Muscle of leg (tissue), 3 donors: ENCODE measurements at regions not wholly inside any gene's neighbourhood (a gene's known extent, or its start where the extent isn't known, plus 50 kb on each side); places are given as distances from the start of the nearest gene placed in this dataset.
"Not testable (repeated sequence)": the region's sequence is repeated elsewhere in the genome, so short reads cannot be mapped to it uniquely, and the experiment has no call there.

Experiments used
- DNase-seq: peaks from one replicate; pipeline ENCODE4 v3.0.0; 2013
- H3K27ac ChIP-seq: one replicate; pipeline ENCODE4 v1.5.1; 2013; ENCODE audit warnings: mild to moderate bottlenecking, low read length, control low read depth
- H3K27me3 ChIP-seq: one replicate; pipeline ENCODE4 v1.6.1; 2013; ENCODE audit warnings: low read length; ENCODE audit not compliant: control insufficient read depth, insufficient read depth
- H3K36me3 ChIP-seq: one replicate; pipeline ENCODE4 v1.6.1; 2013; ENCODE audit warnings: low read length; ENCODE audit not compliant: control insufficient read depth, insufficient read depth
- H3K4me1 ChIP-seq: one replicate; pipeline ENCODE4 v1.6.1; 2013; ENCODE audit warnings: low read length; ENCODE audit not compliant: control insufficient read depth, insufficient read depth
- H3K4me3 ChIP-seq: one replicate; pipeline ENCODE4 v1.5.1; 2013; ENCODE audit warnings: low read length, control low read depth
- H3K9me3 ChIP-seq: replicated peaks from 2 replicates; pipeline ENCODE4 v1.6.1; 2013; ENCODE audit warnings: low read depth, low read length; ENCODE audit not compliant: control insufficient read depth
- WGBS: methylation state at CpG from one replicate; pipeline ENCODE4 v1.1.5; 2013; ENCODE audit warnings: missing lambda C conversion rate; ENCODE audit not compliant: insufficient coverage; 5-methylcytosine and 5-hydroxymethylcytosine counted together

DNA sequence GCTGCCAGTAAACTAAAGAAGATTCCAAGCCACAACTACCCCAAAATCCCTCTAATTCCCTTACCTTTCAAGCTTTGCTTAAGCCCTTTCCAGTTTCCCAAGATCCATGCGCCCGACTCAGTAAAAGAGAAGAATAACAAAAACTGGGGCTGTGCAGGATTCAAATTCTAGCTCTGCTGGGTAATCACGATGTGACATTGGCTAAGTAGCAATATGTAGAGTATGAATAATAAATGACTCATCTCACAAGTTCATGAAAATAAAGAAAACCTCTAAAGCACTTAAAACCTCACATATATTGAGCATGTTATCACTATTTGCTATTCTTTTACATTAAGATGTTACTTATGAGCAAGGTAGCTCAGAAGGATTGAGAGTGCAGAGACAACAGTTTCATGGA is 522.2 kb upstream of the ZNF717 start:
- Histone ChIP-seq H3K9me3 (no peaks in the 10 kb centered on the region), H3K27ac (no peak overlapping the region), H3K36me3 (no peaks in the 10 kb centered on the region), H3K4me3 (no peak overlapping the region), H3K27me3 (no peaks in the 10 kb centered on the region), H3K4me1 (no peaks in the 10 kb centered on the region)
- no CpG with 5 or more reads among the region's 3 CpGs for whole genome bisulfite sequencing
- DNase-seq, result no peak

DNA sequence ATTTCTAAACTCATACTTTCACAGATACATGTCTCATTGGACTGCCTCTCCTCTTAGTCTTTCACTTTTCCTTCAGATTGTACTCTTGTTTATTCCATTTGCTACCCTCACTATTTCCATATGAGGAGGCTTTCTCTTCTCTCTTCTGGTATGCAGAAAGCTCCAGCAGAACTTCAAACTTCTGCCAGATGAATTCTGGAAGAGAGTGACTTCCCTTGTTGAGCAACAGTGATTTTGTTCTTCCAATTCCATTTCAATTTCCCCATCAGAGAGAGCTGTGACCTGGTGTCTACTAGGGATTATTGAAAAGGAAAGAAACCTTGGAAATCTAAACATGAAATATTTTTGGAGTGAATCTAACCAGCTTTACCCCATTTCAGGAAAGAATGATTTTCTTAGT is 523.2 kb upstream of the ZNF717 start:
- no peaks in the 10 kb centered on the region for H3K36me3 ChIP-seq
- no peaks in the 10 kb centered on the region for H3K27me3 ChIP-seq
- H3K9me3 ChIP-seq, result no peaks in the 10 kb centered on the region
- no peak overlapping the region for H3K4me3 ChIP-seq
- DNase-seq, result peak; percentile 69
- H3K27ac ChIP-seq, result no peak overlapping the region
- no peaks in the 10 kb centered on the region for H3K4me1 ChIP-seq

GRCh38 chr3:76310089-76310488 is 524.7 kb upstream of the ZNF717 start:
- H3K9me3 ChIP-seq, result no peaks in the 10 kb centered on the region
- no peak overlapping the region for H3K4me3 ChIP-seq
- H3K27ac ChIP-seq, result peak overlapping the region; percentile 17
- no peaks in the 10 kb centered on the region for H3K36me3 ChIP-seq
- no peaks in the 10 kb centered on the region for H3K4me1 ChIP-seq
- 63% methylated on average over 2 of the region's 8 CpGs for WGBS
- peak; percentile 53 for DNase-seq
- no peaks in the 10 kb centered on the region for H3K27me3 ChIP-seq

GRCh38 chr3:76310667-76311066 is 525.3 kb upstream of the ZNF717 start:
- Histone ChIP-seq H3K27ac (peak overlapping the region; percentile 57), H3K9me3 (no peaks in the 10 kb centered on the region), H3K36me3 (no peaks in the 10 kb centered on the region), H3K4me3 (no peak overlapping the region), H3K4me1 (no peaks in the 10 kb centered on the region), H3K27me3 (no peaks in the 10 kb centered on the region)
- peak; percentile 32 for DNase-seq
- WGBS, result 20% methylated on average over 7 of the region's 7 CpGs

- Histone ChIP-seq H3K27ac (peak overlapping the region; percentile 62), H3K4me3 (no peak overlapping the region), H3K27me3 (no peaks in the 10 kb centered on the region), H3K4me1 (no peaks in the 10 kb centered on the region), H3K36me3 (no peaks in the 10 kb centered on the region), H3K9me3 (no peaks in the 10 kb centered on the region)
- no CpG with 5 or more reads among the region's 4 CpGs for WGBS
- DNase-seq, result peak; percentile 78
Observed at GRCh38 chr3:76311941-76312340, 526.6 kb upstream of the ZNF717 start.

- H3K27me3 ChIP-seq, H3K4me1 ChIP-seq, H3K4me3 ChIP-seq, H3K36me3 ChIP-seq, H3K27ac ChIP-seq, DNase-seq, H3K9me3 ChIP-seq: not testable (repeated sequence)
- WGBS, result 93% methylated on average over 4 of the region's 6 CpGs
Observed at GRCh38 chr3:76315906-76316305, 530.6 kb upstream of the ZNF717 start.

GRCh38 chr3:76321614-76322013 is 536.3 kb upstream of the ZNF717 start:
- DNase-seq, result no peak
- Histone ChIP-seq H3K27me3 (no peaks in the 10 kb centered on the region), H3K4me3 (no peak overlapping the region), H3K36me3 (no peaks in the 10 kb centered on the region), H3K4me1 (no peaks in the 10 kb centered on the region), H3K9me3 (no peaks in the 10 kb centered on the region), H3K27ac (no peak overlapping the region)
- WGBS, result 50% methylated on average over 1 of the region's 4 CpGs

DNA sequence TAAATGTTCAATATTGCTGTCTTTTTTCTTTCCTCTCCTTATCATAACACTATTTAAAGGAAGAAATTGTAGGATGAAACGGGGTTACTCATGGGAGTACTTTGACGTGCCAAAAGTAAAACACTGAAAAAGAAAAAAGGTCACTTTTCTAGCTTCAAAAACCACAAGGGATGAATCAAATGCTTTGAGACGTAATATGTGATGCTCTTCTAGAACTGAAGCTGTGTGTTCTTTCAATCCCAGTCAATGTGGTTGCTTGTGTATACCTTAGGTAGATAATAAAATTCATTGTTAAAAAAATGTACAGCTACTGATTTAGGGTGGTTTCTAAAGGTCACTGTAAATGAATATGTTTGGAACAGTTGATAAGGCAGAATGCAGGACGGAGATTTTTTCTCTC is 538.8 kb upstream of the ZNF717 start:
- no CpG with 5 or more reads among the region's 4 CpGs for WGBS
- Histone ChIP-seq H3K36me3 (no peaks in the 10 kb centered on the region), H3K27ac (no peak overlapping the region), H3K27me3 (no peaks in the 10 kb centered on the region), H3K4me3 (no peak overlapping the region), H3K9me3 (no peaks in the 10 kb centered on the region), H3K4me1 (no peaks in the 10 kb centered on the region)
- DNase-seq, result no peak

- H3K27ac ChIP-seq, result no peak overlapping the region
Observed at GRCh38 chr3:76345878-76346277, 560.5 kb upstream of the ZNF717 start.

DNA sequence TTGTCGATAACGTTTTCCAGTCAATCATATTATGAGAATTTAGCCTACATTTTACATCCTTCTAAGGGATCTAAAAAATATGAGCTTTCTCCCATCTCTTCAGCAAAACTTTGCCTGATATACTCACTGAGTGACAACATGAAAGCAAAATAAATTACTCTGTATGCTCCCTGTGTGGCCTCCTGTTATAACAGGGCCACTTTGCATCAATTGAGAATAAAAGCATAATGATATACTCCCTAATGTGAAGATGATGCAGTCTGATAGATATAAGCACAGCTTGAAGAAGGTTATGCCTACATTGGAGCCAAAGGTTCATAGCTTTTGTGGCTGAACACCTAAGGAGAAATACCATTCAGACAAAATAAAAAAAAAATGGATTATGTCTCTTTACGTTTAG is 561.3 kb upstream of the ZNF717 start:
- Histone ChIP-seq H3K9me3 (no peaks in the 10 kb centered on the region), H3K4me1 (no peaks in the 10 kb centered on the region), H3K4me3 (no peak overlapping the region), H3K27me3 (no peaks in the 10 kb centered on the region), H3K36me3 (no peaks in the 10 kb centered on the region), H3K27ac (no peak overlapping the region)
- DNase-seq, result no peak
- 100% methylated on average over 1 of the region's 3 CpGs for WGBS

More at GRCh38 chr3:76345878-76346277, 560.5 kb upstream of the ZNF717 start:
- Histone ChIP-seq H3K36me3 (no peaks in the 10 kb centered on the region), H3K4me1 (no peaks in the 10 kb centered on the region), H3K9me3 (no peaks in the 10 kb centered on the region), H3K27me3 (no peaks in the 10 kb centered on the region), H3K4me3 (no peak overlapping the region)
- peak; percentile 6 for DNase-seq
- WGBS, result 40% methylated on average over 1 of the region's 2 CpGs

- WGBS, result 77% methylated on average over 2 of the region's 3 CpGs
Observed at GRCh38 chr3:76349715-76350480, 564.5 kb upstream of the ZNF717 start.

More at GRCh38 chr3:76349715-76350480, 564.5 kb upstream of the ZNF717 start:
- no peaks in the 10 kb centered on the region for H3K27me3 ChIP-seq
- H3K9me3 ChIP-seq, result no peaks in the 10 kb centered on the region
- H3K27ac ChIP-seq, result no peak overlapping the region
- no peak overlapping the region for H3K4me3 ChIP-seq
- peak; percentile 4 for DNase-seq
- no peaks in the 10 kb centered on the region for H3K36me3 ChIP-seq
- no peaks in the 10 kb centered on the region for H3K4me1 ChIP-seq
